NCI-H2081 treated with DMSO at 0.1 percent for 48 hours (cell line): ENCODE measurements at regions not wholly inside any gene's neighbourhood (a gene's known extent, or its start where the extent isn't known, plus 50 kb on each side); places are given as distances from the start of the nearest gene placed in this dataset.
"Not testable (repeated sequence)": the region's sequence is repeated elsewhere in the genome, so short reads cannot be mapped to it uniquely, and the experiment has no call there.

ENCODE experiments used
- DNase-seq: peaks from one replicate; lab custom pipeline; 2025; lab: John Stamatoyannopoulos, UW

- no peak for DNase-seq
Measured at GRCh38 chr21:20270365-20271055, 727.7 kb upstream of the NCAM2 start.

- no peak for DNase-seq
Measured at GRCh38 chr21:20272791-20273362, 725.3 kb upstream of the NCAM2 start.

GRCh38 chr21:20276377-20276776 is 721.8 kb upstream of the NCAM2 start:
- DNase-seq, result no peak

GRCh38 chr21:20276954-20277353 is 721.3 kb upstream of the NCAM2 start:
- DNase-seq, result no peak

GRCh38 chr21:20283836-20284235 is 714.4 kb upstream of the NCAM2 start:
- no peak for DNase-seq

GRCh38 chr21:20292280-20292679 is 705.9 kb upstream of the NCAM2 start:
- no peak for DNase-seq

GRCh38 chr21:20292854-20293253 is 705.4 kb upstream of the NCAM2 start:
- not testable (repeated sequence) for DNase-seq

GRCh38 chr21:20301395-20301794 is 696.8 kb upstream of the NCAM2 start:
- no peak for DNase-seq

GRCh38 chr21:20302084-20302483 is 696.1 kb upstream of the NCAM2 start:
- DNase-seq, result no peak

GRCh38 chr21:20306836-20307235 is 691.4 kb upstream of the NCAM2 start:
- no peak for DNase-seq

- DNase-seq, result no peak
Measured at GRCh38 chr21:20308586-20309315, 689.5 kb upstream of the NCAM2 start.

GRCh38 chr21:20311234-20311787 is 686.9 kb upstream of the NCAM2 start:
- DNase-seq, result peak; percentile 77

GRCh38 chr21:20313013-20313412 is 685.2 kb upstream of the NCAM2 start:
- DNase-seq, result no peak

GRCh38 chr21:20315042-20315441 is 683.2 kb upstream of the NCAM2 start:
- DNase-seq, result no peak

- DNase-seq, result no peak
Measured at GRCh38 chr21:20329636-20330035, 668.6 kb upstream of the NCAM2 start.

GRCh38 chr21:20330652-20331051 is 667.6 kb upstream of the NCAM2 start:
- DNase-seq, result no peak

GRCh38 chr21:20334585-20334984 is 663.6 kb upstream of the NCAM2 start:
- DNase-seq, result no peak

- no peak for DNase-seq
Measured at GRCh38 chr21:20341431-20341830, 656.8 kb upstream of the NCAM2 start.

GRCh38 chr21:20343186-20343585 is 655.0 kb upstream of the NCAM2 start:
- DNase-seq, result no peak

GRCh38 chr21:20351138-20351537 is 647.1 kb upstream of the NCAM2 start:
- DNase-seq, result no peak

GRCh38 chr21:20353351-20353750 is 644.9 kb upstream of the NCAM2 start:
- no peak for DNase-seq

GRCh38 chr21:20373031-20373430 is 625.2 kb upstream of the NCAM2 start:
- DNase-seq, result no peak

GRCh38 chr21:20377250-20377649 is 621.0 kb upstream of the NCAM2 start:
- DNase-seq, result no peak
